CD4-positive, alpha-beta T cell treated with Interleukin-4 for 4 hours (primary cell): ENCODE measurements at regions not wholly inside any gene's neighbourhood (a gene's known extent, or its start where the extent isn't known, plus 50 kb on each side); places are given as distances from the start of the nearest gene placed in this dataset.

Experiments
- DNase-seq: peaks from one replicate; pipeline ENCODE4 v3.0.0-alpha.2; 2020

GRCh38 chr13:73417012-73417615, 358.3 kb downstream of the KLF5 start:
- no peak for DNase-seq

- DNase-seq, result no peak
These were observed 357.3 kb downstream of the KLF5 start for GRCh38 chr13:73416093-73416492.

- DNase-seq, result no peak
These were observed 354.9 kb downstream of the KLF5 start for GRCh38 chr13:73413656-73414055.

- no peak for DNase-seq
These were observed 354.1 kb downstream of the KLF5 start for GRCh38 chr13:73412933-73413332.

- DNase-seq, result no peak
These were observed 352.4 kb downstream of the KLF5 start for GRCh38 chr13:73411067-73411809.

- no peak for DNase-seq
These were observed 347.6 kb downstream of the KLF5 start for GRCh38 chr13:73406454-73406853.

- no peak for DNase-seq
These were observed 345.8 kb downstream of the KLF5 start for GRCh38 chr13:73404581-73404980.

GRCh38 chr13:73403355-73404120, 344.7 kb downstream of the KLF5 start:
- DNase-seq, result no peak

GRCh38 chr13:73401769-73402168, 343.0 kb downstream of the KLF5 start:
- no peak for DNase-seq

- no peak for DNase-seq
These were observed 340.8 kb downstream of the KLF5 start for GRCh38 chr13:73399347-73400216.

- DNase-seq, result no peak
These were observed 338.9 kb downstream of the KLF5 start for GRCh38 chr13:73397496-73398305.

GRCh38 chr13:73394066-73394465, 335.3 kb downstream of the KLF5 start:
- DNase-seq, result no peak

- no peak for DNase-seq
These were observed 331.3 kb downstream of the KLF5 start for GRCh38 chr13:73390100-73390499.

GRCh38 chr13:73388586-73388985, 329.8 kb downstream of the KLF5 start:
- no peak for DNase-seq

GRCh38 chr13:73387318-73387717, 328.5 kb downstream of the KLF5 start:
- no peak for DNase-seq

GRCh38 chr13:73385848-73386247, 327.0 kb downstream of the KLF5 start:
- no peak for DNase-seq

- DNase-seq, result no peak
These were observed 314.1 kb downstream of the KLF5 start for GRCh38 chr13:73372666-73373627.

- no peak for DNase-seq
These were observed 311.3 kb downstream of the KLF5 start for GRCh38 chr13:73370066-73370465.

- no peak for DNase-seq
These were observed 310.3 kb downstream of the KLF5 start for GRCh38 chr13:73369095-73369494.

- no peak for DNase-seq
These were observed 309.8 kb downstream of the KLF5 start for GRCh38 chr13:73368608-73369007.

- no peak for DNase-seq
These were observed 309.1 kb downstream of the KLF5 start for GRCh38 chr13:73367886-73368285.
